Activated naive CD4-positive, alpha-beta T cell treated with anti-CD3 and anti-CD28 coated beads, Interleukin-2, amount 10 ng/mL, durations not matched to agents 7 days and 5 days (primary cell): ENCODE measurements at regions not wholly inside any gene's neighbourhood (a gene's known extent, or its start where the extent isn't known, plus 50 kb on each side); places are given as distances from the start of the nearest gene placed in this dataset.
"Not testable (repeated sequence)": the region's sequence is repeated elsewhere in the genome, so short reads cannot be mapped to it uniquely, and the experiment has no call there.

Experiments
- CTCF ChIA-PET: fragments of 350-600 bp; sonication (Branson Sonifier 250); formaldehyde crosslinking; loops from one replicate; lab custom pipeline; 2021; ENCODE audit warnings: antibody characterized with exemption; lab: Charles Lee
- DNase-seq: peaks from one replicate; pipeline ENCODE4 v3.0.0-alpha.2; 2020
- H3K27ac Mint-ChIP-seq: one replicate; pipeline ENCODE4 v1.8.0; 2021; ENCODE audit warnings: mild to moderate bottlenecking, moderate library complexity, mixed read lengths
- H3K27me3 Mint-ChIP-seq: one replicate; pipeline ENCODE4 v1.8.0; 2021; ENCODE audit warnings: mild to moderate bottlenecking, mixed read lengths
- H3K36me3 Mint-ChIP-seq: one replicate; pipeline ENCODE4 v1.8.0; 2021; ENCODE audit warnings: mixed read lengths
- H3K4me1 Mint-ChIP-seq: one replicate; pipeline ENCODE4 v1.8.0; 2021; ENCODE audit warnings: mixed read lengths
- H3K4me3 Mint-ChIP-seq: one replicate; pipeline ENCODE4 v1.8.0; 2021; ENCODE audit warnings: mild to moderate bottlenecking, moderate library complexity, mixed read lengths
- H3K9me3 Mint-ChIP-seq: one replicate; pipeline ENCODE4 v1.8.0; 2021; ENCODE audit warnings: mixed read lengths

DNA sequence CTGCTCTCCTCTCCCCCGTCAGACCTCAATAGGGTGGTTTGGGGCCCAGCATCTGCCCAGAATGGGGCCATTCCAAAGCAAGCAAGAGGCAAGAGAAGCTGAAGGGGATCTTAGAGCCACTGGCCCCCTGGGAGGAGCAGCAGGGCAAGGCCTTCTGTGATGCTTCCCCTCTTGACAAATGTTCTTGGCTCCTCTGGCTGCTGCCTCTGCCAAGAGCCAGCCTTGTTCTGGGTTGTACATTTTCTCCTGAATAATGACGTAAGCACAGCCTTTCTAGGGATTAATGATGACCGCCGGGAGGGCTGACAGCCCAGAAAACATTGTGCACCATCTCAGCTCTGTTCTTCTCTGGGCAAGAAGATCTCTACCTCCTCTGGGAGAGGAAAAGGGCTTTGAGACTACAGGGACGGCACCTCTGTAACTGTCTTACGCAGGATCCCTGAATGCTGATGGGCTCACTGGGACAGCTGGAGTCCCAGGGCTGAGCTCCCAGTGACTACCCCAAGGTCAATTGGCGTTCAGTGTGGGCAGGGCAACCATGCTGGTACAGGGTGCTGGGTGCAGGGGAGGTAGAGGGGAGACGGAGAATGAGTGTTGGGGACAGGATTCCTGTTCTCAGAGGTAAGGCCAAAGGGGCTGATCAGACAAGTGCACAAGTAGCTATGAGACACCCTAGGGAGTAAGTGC is 253.3 kb downstream of the FAM43A start:
- CTCF ChIA-PET = no interaction called here
- Mint-ChIP-seq H3K9me3 (no peaks in the 10 kb centered on the region), H3K27ac (no peak overlapping the region), H3K4me3 (no peak overlapping the region), H3K4me1 (no peaks in the 10 kb centered on the region), H3K27me3 (peaks cover 15% of the 10 kb centered on the region), H3K36me3 (no peaks in the 10 kb centered on the region)
- DNase-seq = no peak

DNA sequence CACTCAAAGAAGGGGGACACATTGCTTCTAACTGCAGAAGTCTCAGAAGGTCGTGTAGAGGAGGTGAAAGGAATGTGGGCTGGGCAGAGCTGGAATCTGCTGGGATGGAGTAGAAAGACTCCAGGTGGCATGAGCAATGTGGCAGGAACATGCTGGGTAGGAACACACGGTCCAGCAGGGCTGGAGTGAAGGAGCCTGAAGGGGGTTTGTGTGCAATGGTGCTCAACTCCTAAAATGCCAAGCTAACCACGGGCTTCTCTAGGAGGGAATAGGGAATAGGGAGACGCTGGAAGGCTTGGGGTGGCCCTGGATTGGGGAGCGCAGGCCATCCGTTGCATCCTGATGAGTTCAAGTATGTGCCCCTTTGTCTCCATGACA is 253.8 kb downstream of the FAM43A start:
- Mint-ChIP-seq H3K9me3 (no peaks in the 10 kb centered on the region), H3K27me3 (peaks cover 14% of the 10 kb centered on the region), H3K27ac (no peak overlapping the region), H3K36me3 (no peaks in the 10 kb centered on the region), H3K4me3 (no peak overlapping the region), H3K4me1 (no peaks in the 10 kb centered on the region)
- CTCF ChIA-PET = no interaction called here
- no peak for DNase-seq

- DNase-seq = no peak
- H3K27ac Mint-ChIP-seq = no peak overlapping the region
- H3K36me3 Mint-ChIP-seq = no peaks in the 10 kb centered on the region
- H3K9me3 Mint-ChIP-seq = no peaks in the 10 kb centered on the region
- no peak overlapping the region for H3K4me3 Mint-ChIP-seq
- CTCF ChIA-PET = no interaction called here
- H3K27me3 Mint-ChIP-seq = peaks cover 11% of the 10 kb centered on the region
- no peaks in the 10 kb centered on the region for H3K4me1 Mint-ChIP-seq
Measured at GRCh38 chr3:194939949-194940770, 254.5 kb downstream of the FAM43A start.

DNA sequence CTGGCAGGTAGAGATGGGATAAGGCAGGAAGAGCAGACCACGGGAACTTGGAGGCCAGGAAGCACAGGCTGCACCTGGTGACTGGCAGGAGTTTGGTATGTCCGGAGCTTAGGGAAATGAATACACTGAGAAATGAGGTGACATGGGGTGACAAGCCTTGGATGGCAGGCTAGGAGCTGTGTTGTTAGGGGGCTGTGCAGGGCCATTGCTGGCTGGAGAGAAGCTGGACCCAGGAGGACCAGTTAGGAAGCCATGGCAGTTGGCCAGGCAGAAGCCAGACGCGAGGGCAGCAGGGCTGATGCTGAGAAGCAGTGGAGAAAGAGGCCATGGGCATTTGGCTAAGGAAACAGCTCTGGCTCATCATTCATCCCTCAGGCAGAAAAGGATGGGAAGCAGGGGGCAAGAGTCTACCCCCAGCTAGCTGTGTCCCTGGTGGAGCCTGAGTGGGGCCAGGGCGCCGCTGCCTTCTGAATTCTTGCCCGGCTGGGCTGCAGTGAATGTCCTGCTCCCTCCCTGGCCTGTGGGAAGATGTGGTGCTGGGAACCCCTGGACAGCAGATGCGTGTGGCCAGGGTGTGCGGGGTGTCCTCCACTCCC is 255.8 kb downstream of the FAM43A start:
- peaks cover 11% of the 10 kb centered on the region for H3K27me3 Mint-ChIP-seq

GRCh38 chr3:194941956-194942511 is 256.4 kb downstream of the FAM43A start:
- no peaks in the 10 kb centered on the region for H3K36me3 Mint-ChIP-seq
- no peak overlapping the region for H3K4me3 Mint-ChIP-seq
- H3K27ac Mint-ChIP-seq = no peak overlapping the region
- no peaks in the 10 kb centered on the region for H3K9me3 Mint-ChIP-seq
- DNase-seq = no peak
- H3K4me1 Mint-ChIP-seq = no peaks in the 10 kb centered on the region
- peaks cover 11% of the 10 kb centered on the region for H3K27me3 Mint-ChIP-seq
- CTCF ChIA-PET = no interaction called here

More for the DNA sequence above, 255.8 kb downstream of the FAM43A start:
- no peaks in the 10 kb centered on the region for H3K4me1 Mint-ChIP-seq
- no peaks in the 10 kb centered on the region for H3K36me3 Mint-ChIP-seq
- H3K27ac Mint-ChIP-seq = no peak overlapping the region
- DNase-seq = no peak
- no peaks in the 10 kb centered on the region for H3K9me3 Mint-ChIP-seq
- CTCF ChIA-PET = no interaction called here
- no peak overlapping the region for H3K4me3 Mint-ChIP-seq

- Mint-ChIP-seq H3K4me3 (no peak overlapping the region), H3K9me3 (no peaks in the 10 kb centered on the region), H3K36me3 (no peaks in the 10 kb centered on the region), H3K27me3 (peaks cover 4% of the 10 kb centered on the region), H3K4me1 (no peaks in the 10 kb centered on the region), H3K27ac (no peak overlapping the region)
- CTCF ChIA-PET = no interaction called here
- no peak for DNase-seq
Measured at GRCh38 chr3:194944526-194944925, 258.8 kb downstream of the FAM43A start.

DNA sequence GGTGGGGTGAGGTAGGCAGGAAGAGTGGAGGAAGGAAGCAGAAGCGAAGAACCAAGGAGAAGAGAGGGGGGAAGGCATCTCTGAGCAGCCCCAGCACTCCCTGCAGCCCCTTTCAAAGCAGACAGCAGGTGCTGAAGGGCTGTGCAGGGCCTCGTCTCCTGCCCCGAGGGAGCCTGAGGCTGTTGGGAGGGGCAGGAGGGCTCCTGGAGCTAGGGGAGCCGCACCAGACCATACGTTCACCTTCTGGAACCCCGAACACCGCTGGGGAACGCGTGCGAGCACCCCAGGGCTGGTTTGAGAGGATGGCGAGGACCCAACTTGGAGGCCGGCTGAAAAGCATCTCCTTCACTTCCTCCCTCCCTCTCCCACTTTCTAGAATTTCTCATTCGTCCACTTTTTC is 259.8 kb downstream of the FAM43A start:
- no peak for DNase-seq
- Mint-ChIP-seq H3K4me3 (no peak overlapping the region), H3K27me3 (peaks cover 3% of the 10 kb centered on the region), H3K4me1 (no peaks in the 10 kb centered on the region), H3K36me3 (no peaks in the 10 kb centered on the region), H3K27ac (no peak overlapping the region), H3K9me3 (no peaks in the 10 kb centered on the region)
- CTCF ChIA-PET = interaction anchor here (0.8 kb wide), 1 partner anchor 46 kb away, joined by 3 read pairs; no protein-coding TSS in a partner anchor

- Mint-ChIP-seq H3K36me3 (no peaks in the 10 kb centered on the region), H3K4me3 (no peak overlapping the region), H3K27me3 (peaks cover 3% of the 10 kb centered on the region), H3K9me3 (no peaks in the 10 kb centered on the region), H3K4me1 (no peaks in the 10 kb centered on the region), H3K27ac (no peak overlapping the region)
- CTCF ChIA-PET = interaction anchor here (0.8 kb wide), 1 partner anchor 45 kb away, joined by 3 read pairs; no protein-coding TSS in a partner anchor
- DNase-seq = no peak
Measured at GRCh38 chr3:194946091-194946490, 260.4 kb downstream of the FAM43A start.

GRCh38 chr3:194949592-194949991 is 263.9 kb downstream of the FAM43A start:
- CTCF ChIA-PET = no interaction called here
- H3K27ac Mint-ChIP-seq = no peak overlapping the region
- no peaks in the 10 kb centered on the region for H3K36me3 Mint-ChIP-seq
- DNase-seq = no peak
- H3K27me3 Mint-ChIP-seq = no peaks in the 10 kb centered on the region
- no peak overlapping the region for H3K4me3 Mint-ChIP-seq
- H3K9me3 Mint-ChIP-seq = no peaks in the 10 kb centered on the region
- H3K4me1 Mint-ChIP-seq = no peaks in the 10 kb centered on the region

DNA sequence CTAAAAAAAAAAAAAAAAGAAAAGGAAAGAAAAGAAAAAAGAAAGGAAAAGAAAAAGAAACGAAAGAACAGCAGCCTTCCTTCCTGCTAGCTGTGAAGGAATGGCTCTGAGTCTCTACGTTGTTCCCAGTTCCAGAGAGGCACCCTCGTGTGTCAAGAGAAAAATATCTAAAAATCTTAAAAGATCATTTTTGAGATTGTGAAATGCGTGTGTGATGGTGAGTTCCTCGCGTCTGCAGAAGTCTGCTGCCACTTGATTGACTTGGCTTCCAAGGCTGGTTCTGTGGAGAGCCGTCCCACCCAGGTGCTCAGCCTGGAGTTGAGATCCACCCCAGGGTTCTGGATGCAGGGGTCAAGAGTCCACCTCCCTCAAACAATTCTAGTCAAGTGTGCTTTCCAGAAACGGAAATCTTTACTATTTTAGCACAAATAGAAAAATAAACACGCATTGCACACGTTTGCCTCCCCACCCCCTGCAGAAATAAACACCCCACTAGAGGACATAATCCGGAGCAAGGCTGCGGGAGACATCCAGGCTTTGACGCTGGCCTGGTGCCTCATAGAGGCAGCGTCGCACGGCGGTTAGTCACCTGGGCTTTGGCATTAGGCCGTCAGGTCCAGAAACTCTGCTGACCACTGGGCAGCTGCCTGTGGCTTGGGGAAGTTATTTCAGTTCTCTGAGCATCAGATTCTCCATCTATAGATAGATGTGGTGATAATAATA is 265.4 kb downstream of the FAM43A start:
- Mint-ChIP-seq H3K27ac (no peak overlapping the region), H3K36me3 (no peaks in the 10 kb centered on the region), H3K27me3 (peaks cover 3% of the 10 kb centered on the region), H3K9me3 (no peaks in the 10 kb centered on the region), H3K4me3 (no peak overlapping the region), H3K4me1 (no peaks in the 10 kb centered on the region)
- DNase-seq = no peak
- CTCF ChIA-PET = no interaction called here

GRCh38 chr3:194951629-194951920 is 265.9 kb downstream of the FAM43A start:
- H3K4me1 Mint-ChIP-seq, H3K4me3 Mint-ChIP-seq, DNase-seq, H3K27ac Mint-ChIP-seq, CTCF ChIA-PET, H3K27me3 Mint-ChIP-seq, H3K36me3 Mint-ChIP-seq, H3K9me3 Mint-ChIP-seq: not testable (repeated sequence)

DNA sequence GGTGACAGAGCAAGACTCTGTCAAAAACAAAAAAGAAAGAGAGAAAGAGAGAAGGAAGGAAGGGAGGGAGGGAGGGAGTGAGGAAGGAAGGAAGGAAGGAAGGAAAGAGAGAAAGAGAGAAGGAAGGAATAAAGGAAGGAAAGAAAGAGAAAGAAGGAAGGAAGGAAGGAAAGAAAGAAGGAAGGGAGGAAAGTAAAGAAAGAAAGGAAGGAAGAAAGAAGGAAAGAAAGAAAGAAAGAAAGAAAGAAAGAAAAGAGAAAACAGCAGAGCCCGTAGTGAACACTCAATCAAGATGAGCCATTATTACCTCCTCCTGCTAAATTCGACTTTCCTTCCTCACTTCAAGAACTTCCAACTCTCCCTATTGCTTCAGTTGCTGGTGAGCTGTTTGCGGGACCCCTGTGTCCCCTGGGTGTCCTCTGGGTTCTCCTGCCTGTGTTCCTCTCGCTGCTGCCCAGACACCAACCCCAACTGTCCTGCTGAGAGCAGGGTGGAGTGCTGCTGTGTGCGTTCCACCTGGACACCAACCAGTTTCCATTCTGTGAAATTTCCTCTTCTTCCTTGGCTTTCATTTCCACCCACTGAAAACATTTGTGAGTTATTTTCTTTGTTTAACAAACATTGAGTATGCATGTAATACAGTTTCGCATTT is 266.4 kb downstream of the FAM43A start:
- no peak overlapping the region for H3K4me3 Mint-ChIP-seq

GRCh38 chr3:194952841-194953241 is 267.2 kb downstream of the FAM43A start:
- Mint-ChIP-seq H3K36me3 (no peaks in the 10 kb centered on the region), H3K9me3 (no peaks in the 10 kb centered on the region), H3K4me1 (no peaks in the 10 kb centered on the region), H3K27me3 (peaks cover 3% of the 10 kb centered on the region), H3K27ac (no peak overlapping the region), H3K4me3 (no peak overlapping the region)
- CTCF ChIA-PET = no interaction called here
- no peak for DNase-seq

More for the DNA sequence above, 266.4 kb downstream of the FAM43A start:
- Mint-ChIP-seq H3K36me3 (no peaks in the 10 kb centered on the region), H3K27ac (no peak overlapping the region), H3K4me1 (no peaks in the 10 kb centered on the region), H3K27me3 (peaks cover 3% of the 10 kb centered on the region), H3K9me3 (no peaks in the 10 kb centered on the region)
- CTCF ChIA-PET = no interaction called here
- no peak for DNase-seq

- no peaks in the 10 kb centered on the region for H3K9me3 Mint-ChIP-seq
- H3K27me3 Mint-ChIP-seq = peaks cover 3% of the 10 kb centered on the region
- no peak overlapping the region for H3K4me3 Mint-ChIP-seq
- CTCF ChIA-PET = no interaction called here
- no peaks in the 10 kb centered on the region for H3K4me1 Mint-ChIP-seq
- no peak overlapping the region for H3K27ac Mint-ChIP-seq
- DNase-seq = no peak
- H3K36me3 Mint-ChIP-seq = no peaks in the 10 kb centered on the region
Measured at GRCh38 chr3:194953291-194953690, 267.6 kb downstream of the FAM43A start.
